KMS-11 (cell line): ENCODE measurements at regions not wholly inside any gene's neighbourhood (a gene's known extent, or its start where the extent isn't known, plus 50 kb on each side); places are given as distances from the start of the nearest gene placed in this dataset.

ENCODE experiments used
- H2AFZ ChIP-seq: fragments of 200-600 bp; sonication (generic); 2 replicates; pipeline ENCODE4 v1.6.1; 2016; ENCODE audit warnings: antibody characterized with exemption, mixed run types, low read depth
- H3K27ac ChIP-seq: fragments of 200-600 bp; sonication (generic); 2 replicates; pipeline ENCODE4 v1.6.1; 2016; ENCODE audit warnings: mild to moderate bottlenecking, mixed run types
- H3K27me3 ChIP-seq: fragments of 200-600 bp; sonication (generic); 2 replicates; pipeline ENCODE4 v1.6.1; 2017; ENCODE audit warnings: mild to moderate bottlenecking, low read depth, mixed run types, moderate library complexity; ENCODE audit not compliant: insufficient read depth
- H3K36me3 ChIP-seq: fragments of 200-600 bp; sonication (generic); 2 replicates; pipeline ENCODE4 v1.6.1; 2017; ENCODE audit warnings: mild to moderate bottlenecking, mixed run types; ENCODE audit not compliant: insufficient read depth
- H3K4me1 ChIP-seq: fragments of 200-600 bp; sonication (generic); 2 replicates; pipeline ENCODE4 v1.6.1; 2016; ENCODE audit warnings: mild to moderate bottlenecking, low read depth, mixed run types; ENCODE audit not compliant: poor library complexity, severe bottlenecking
- H3K4me2 ChIP-seq: fragments of 200-600 bp; sonication (generic); 2 replicates; pipeline ENCODE4 v1.7.0; 2016; ENCODE audit warnings: mild to moderate bottlenecking, mixed run types
- H3K4me3 ChIP-seq: fragments of 200-600 bp; sonication (generic); IDR thresholded peaks from 2 replicates; pipeline ENCODE4 v1.6.1; 2017; ENCODE audit warnings: low read depth, low read length, mixed read lengths; ENCODE audit not compliant: insufficient read depth
- H3K79me2 ChIP-seq: fragments of 200-600 bp; sonication (generic); 2 replicates; pipeline ENCODE4 v1.6.1; 2016; ENCODE audit warnings: low read depth, mixed run types; ENCODE audit not compliant: insufficient read depth
- H3K9ac ChIP-seq: fragments of 200-600 bp; sonication (generic); 2 replicates; pipeline ENCODE4 v1.6.1; 2016; ENCODE audit warnings: mild to moderate bottlenecking, mixed run types
- H4K20me1 ChIP-seq: fragments of 200-600 bp; sonication (generic); 2 replicates; pipeline ENCODE4 v1.6.1; 2016; ENCODE audit warnings: mild to moderate bottlenecking, mixed run types; ENCODE audit not compliant: insufficient read depth
- TF ChIP-seq, protein P1 (sequence below): fragments of 200-600 bp; sonication (generic); conservative IDR thresholded peaks from 2 replicates; pipeline ENCODE4 v1.6.1; 2017; ENCODE audit warnings: low read depth, mild to moderate bottlenecking, antibody characterized with exemption, low read length, moderate library complexity, mixed read lengths

DNA sequence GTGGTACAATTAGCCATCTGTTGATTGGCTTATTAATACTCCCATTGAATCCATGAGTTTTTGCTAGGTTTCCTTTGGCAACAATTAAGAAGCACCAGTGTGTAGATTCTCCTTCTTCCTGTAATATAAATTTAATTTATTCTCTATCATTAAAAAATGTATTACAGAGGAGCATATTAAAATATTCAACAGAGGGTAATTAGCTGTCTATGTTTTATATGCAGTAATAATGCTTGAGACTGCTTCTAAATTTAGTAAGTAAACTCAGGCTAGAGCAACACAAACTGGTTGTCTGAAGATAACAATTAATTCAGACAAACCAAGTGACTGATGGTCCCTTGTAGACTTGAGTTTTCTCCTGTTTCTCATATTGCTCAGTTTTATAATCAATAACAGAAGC, 192.4 kb downstream of the FAT4 start:
- no peak overlapping the region for H2AFZ ChIP-seq
- TF ChIP-seq, protein P1, sequence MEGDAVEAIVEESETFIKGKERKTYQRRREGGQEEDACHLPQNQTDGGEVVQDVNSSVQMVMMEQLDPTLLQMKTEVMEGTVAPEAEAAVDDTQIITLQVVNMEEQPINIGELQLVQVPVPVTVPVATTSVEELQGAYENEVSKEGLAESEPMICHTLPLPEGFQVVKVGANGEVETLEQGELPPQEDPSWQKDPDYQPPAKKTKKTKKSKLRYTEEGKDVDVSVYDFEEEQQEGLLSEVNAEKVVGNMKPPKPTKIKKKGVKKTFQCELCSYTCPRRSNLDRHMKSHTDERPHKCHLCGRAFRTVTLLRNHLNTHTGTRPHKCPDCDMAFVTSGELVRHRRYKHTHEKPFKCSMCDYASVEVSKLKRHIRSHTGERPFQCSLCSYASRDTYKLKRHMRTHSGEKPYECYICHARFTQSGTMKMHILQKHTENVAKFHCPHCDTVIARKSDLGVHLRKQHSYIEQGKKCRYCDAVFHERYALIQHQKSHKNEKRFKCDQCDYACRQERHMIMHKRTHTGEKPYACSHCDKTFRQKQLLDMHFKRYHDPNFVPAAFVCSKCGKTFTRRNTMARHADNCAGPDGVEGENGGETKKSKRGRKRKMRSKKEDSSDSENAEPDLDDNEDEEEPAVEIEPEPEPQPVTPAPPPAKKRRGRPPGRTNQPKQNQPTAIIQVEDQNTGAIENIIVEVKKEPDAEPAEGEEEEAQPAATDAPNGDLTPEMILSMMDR: no peak
- no peaks in the 10 kb centered on the region for H3K27me3 ChIP-seq
- no peaks in the 10 kb centered on the region for H4K20me1 ChIP-seq
- no peak overlapping the region for H3K9ac ChIP-seq
- H3K4me2 ChIP-seq: no peak overlapping the region
- no peaks in the 10 kb centered on the region for H3K4me1 ChIP-seq
- H3K4me3 ChIP-seq: no peak overlapping the region
- H3K27ac ChIP-seq: no peak overlapping the region
- H3K79me2 ChIP-seq: no peaks in the 10 kb centered on the region
- no peaks in the 10 kb centered on the region for H3K36me3 ChIP-seq

DNA sequence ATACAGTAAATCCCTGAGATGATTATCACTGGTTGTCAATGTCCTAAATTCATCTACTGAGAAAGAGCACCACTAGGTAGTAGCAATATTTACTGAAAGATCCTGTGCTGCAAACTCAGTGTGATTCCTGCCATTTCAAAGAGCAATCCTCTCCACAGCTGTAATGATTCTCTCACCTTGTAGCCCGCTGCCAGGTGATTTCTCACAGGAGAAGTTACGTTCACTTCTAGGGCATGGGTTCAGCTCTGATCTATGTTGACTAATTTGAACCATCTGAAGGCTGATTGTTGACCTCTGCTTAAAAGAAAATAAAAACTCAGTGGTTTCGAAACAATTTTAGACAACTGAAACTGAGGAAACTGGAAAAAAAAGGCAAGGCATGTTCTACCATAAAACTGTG, 197.0 kb downstream of the FAT4 start:
- H3K79me2 ChIP-seq: no peaks in the 10 kb centered on the region
- H2AFZ ChIP-seq: no peak overlapping the region
- TF ChIP-seq, protein P1: no peak

DNA sequence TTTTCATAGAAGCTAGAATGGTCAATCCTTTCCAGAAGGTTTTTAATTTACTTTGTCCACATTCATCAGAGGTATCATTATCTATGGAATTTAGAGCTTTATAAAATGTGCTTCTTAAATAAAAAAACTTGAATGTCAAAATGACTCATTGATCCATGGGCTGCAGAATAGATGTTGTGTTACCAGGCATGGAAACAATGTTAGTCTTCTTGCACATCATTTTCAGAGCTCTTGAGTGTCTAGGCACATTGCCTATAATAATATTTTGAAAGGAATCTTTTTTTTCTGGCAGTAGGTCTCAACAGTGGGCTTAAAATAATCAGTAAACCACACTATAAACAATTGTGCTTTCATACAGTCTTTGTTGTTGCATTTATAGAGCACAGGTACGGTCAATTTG, 200.3 kb downstream of the FAT4 start:
- Histone ChIP-seq H3K4me3 (no peak overlapping the region), H4K20me1 (no peaks in the 10 kb centered on the region), H3K9ac (no peak overlapping the region), H3K4me1 (no peaks in the 10 kb centered on the region), H3K27ac (no peak overlapping the region), H3K36me3 (no peaks in the 10 kb centered on the region), H3K79me2 (no peaks in the 10 kb centered on the region), H3K4me2 (no peak overlapping the region), H3K27me3 (no peaks in the 10 kb centered on the region), H2AFZ (no peak overlapping the region)
- TF ChIP-seq, protein P1: no peak

More for the DNA sequence above, 197.0 kb downstream of the FAT4 start:
- no peaks in the 10 kb centered on the region for H4K20me1 ChIP-seq
- H3K9ac ChIP-seq: no peak overlapping the region
- no peaks in the 10 kb centered on the region for H3K4me1 ChIP-seq
- H3K4me3 ChIP-seq: no peak overlapping the region
- no peak overlapping the region for H3K4me2 ChIP-seq
- no peaks in the 10 kb centered on the region for H3K36me3 ChIP-seq
- no peaks in the 10 kb centered on the region for H3K27me3 ChIP-seq
- H3K27ac ChIP-seq: no peak overlapping the region

DNA sequence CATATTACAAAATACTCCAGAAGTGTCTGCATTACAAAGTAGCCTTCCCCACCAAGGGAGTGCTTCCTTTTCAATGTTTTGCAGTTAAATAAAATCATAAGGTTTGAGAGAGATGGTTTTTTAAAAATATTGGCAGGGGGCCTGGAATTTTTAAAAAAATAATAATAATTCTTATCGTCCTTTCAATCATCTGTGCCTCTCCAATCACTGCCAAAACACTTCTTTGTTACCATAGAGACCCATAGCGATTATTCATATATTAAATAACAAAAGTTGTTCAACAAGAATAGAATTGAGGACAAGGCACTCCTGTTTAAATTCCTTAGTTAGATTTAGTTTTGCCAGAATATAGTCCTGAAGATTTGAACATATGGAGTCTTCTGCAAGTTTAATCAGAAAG, 203.1 kb downstream of the FAT4 start:
- no peak overlapping the region for H3K4me3 ChIP-seq
- no peaks in the 10 kb centered on the region for H4K20me1 ChIP-seq
- no peak overlapping the region for H3K27ac ChIP-seq
- no peak overlapping the region for H2AFZ ChIP-seq
- H3K27me3 ChIP-seq: no peaks in the 10 kb centered on the region
- H3K4me1 ChIP-seq: no peaks in the 10 kb centered on the region
- no peak overlapping the region for H3K9ac ChIP-seq
- no peaks in the 10 kb centered on the region for H3K36me3 ChIP-seq
- TF ChIP-seq, protein P1: no peak
- H3K4me2 ChIP-seq: no peak overlapping the region
- no peaks in the 10 kb centered on the region for H3K79me2 ChIP-seq
